Hematopoietic multipotent progenitor cell treated with erythropoietin and hydrocortisone succinate and interleukin-3 and kit ligand, for 15 days (in vitro differentiated cells): ENCODE measurements at regions not wholly inside any gene's neighbourhood (a gene's known extent, or its start where the extent isn't known, plus 50 kb on each side); places are given as distances from the start of the nearest gene placed in this dataset.
"Not testable (repeated sequence)": the region's sequence is repeated elsewhere in the genome, so short reads cannot be mapped to it uniquely, and the experiment has no call there.

Experiments used
- DNase-seq: peaks from one replicate; pipeline ENCODE4 v3.0.0-alpha.2; 2015; ENCODE audit warnings: low spot score

DNA sequence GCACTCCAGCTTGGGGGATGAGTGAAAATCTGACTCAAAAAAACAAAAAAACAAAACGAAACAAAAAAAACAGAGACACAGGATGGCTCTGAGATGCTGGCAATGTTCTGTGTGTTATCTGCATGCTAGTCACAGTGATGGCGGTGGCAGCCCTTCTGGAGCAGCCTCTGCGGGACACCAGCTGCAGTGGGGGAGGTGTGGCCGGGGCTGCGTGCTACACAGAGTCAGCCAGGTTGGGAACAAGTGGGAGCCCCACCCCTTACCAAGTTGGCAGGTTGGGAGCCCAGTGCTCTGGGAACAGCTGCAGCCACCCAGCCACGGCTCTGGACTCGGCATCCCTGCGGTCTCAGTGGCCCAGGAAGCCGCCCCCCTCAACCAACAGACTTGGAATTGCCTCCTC is 206.5 kb upstream of the ZFP42 start:
- no peak for DNase-seq

DNA sequence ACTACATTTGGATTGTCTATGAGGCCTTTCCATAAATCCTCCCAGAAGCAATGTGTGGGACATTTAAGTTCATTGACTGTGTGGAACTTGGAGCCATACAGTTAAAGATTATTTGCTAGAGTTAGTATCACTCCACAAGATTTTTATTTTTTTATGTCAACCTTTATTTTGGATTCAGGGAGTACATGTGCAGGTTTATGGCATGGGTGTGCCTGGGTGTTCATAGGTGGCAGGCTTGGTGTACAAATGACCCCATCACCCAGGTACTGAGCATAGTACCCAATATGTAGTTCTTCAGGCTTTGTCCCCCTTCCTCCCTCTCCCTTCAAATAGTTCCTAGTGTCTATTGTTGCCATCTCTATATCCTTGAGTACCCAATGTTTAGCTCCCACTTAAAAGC is 199.8 kb upstream of the ZFP42 start:
- no peak for DNase-seq

DNA sequence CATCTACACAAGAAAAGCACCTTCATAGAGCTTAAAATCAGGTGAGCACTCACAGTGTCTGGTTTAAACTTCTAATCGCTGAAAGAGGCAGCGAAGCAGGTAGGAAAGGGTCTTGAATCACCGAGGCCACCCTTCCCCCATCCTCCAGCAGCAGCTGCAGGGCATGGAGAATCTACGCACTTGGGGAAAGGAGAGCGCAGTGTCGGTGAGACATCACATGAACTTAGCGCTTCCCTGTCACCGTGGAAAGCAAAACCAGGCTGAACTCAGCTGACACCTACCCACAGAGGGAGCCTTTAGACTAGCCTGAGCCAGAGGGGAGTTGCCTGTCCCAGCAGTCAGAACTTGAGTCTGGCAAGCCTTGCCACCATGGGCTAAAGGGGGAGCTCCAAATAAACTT is 197.2 kb upstream of the ZFP42 start:
- DNase-seq, result no peak

DNA sequence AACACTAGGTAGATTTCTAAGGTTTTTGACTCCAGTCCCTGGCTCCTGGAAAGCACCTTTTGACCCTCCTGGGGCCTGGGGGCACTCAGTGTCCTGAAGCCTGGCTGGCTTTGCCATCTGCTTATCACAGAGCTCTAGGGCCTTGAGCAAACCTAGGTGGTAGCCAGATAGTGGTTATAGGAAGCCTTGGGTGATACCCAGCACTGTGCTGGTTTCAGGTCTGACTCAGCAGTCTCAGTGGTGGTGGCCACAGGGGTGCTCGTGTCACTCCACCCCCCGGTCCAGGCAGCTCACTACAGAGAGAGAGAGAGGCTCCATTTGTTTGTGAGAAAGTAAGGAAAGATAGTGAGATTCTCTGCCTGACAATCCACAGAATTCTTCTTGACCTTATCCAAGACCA is 195.8 kb upstream of the ZFP42 start:
- no peak for DNase-seq

DNA sequence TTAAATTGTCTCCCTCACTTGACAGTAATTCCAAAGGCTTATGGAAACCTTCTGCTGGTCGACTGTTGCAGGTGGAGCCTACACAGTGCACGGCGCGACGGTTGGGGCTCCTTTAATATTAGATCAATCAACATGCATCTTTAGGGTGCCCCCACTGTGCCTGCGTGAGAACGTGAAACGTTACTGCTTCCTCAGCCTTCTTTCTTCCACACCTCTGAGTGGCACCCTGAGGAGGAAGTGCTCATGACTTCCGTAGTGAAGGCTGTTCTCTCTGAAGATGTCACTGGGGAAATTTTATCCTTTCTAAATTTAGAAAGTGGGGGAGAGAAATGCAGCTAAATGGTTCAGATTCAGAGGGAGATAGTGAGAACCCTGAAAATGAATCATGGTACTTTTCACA is 184.0 kb upstream of the ZFP42 start:
- DNase-seq, result no peak

DNA sequence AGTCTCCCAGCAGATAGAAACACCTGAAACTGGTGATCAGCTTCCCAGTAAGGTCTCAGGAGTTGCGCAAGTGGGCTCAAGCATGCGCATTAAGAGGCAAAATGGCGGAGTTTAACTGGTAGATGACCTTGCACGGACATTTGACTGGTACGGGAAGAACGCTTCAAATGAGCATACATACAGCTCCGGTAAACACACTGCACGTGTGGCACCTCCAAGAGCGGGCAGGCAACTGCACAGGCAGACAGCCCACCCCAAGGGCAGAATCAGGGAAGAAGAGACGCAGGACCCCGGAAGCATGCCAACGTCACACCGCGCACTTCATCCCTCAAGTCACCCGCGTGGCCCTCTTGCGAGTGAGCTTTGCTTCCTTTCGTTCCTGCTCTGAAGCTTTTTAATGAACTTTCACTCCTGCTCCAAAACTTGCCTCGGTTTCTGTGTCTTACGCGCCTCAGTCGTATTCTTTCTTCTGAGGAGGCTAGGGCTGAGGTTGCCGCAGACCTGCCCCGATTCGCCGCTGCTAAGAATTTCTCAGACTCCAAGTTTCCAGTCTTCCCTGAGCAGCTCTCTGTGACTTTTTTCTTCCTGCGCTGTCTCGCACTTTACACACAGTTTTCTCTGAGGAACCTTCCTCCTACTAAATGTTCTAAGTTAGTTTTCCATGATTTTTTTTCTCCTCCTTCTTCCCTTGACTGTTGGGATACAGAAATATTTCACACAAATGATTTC is 180.7 kb upstream of the ZFP42 start:
- DNase-seq, result no peak

DNA sequence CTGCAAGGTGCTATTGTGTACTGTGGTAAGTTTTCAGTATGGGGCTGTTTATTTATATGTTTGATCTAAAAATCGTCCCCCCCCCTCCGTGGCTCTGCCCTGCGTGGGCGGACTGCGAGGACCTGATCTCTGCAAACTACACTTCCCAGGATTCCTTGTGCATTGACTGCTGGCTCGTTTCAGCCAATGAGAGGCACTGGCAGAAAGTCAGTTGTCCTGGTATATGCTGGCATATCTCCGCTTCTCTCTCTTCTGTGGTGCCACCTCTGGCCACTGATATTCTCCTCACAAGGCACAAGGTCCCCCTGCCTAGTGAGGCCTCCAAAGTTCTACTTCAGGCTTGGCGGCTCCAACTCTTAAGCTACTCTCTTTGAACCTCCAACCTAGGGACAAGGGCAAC is 168.8 kb upstream of the ZFP42 start:
- no peak for DNase-seq

DNA sequence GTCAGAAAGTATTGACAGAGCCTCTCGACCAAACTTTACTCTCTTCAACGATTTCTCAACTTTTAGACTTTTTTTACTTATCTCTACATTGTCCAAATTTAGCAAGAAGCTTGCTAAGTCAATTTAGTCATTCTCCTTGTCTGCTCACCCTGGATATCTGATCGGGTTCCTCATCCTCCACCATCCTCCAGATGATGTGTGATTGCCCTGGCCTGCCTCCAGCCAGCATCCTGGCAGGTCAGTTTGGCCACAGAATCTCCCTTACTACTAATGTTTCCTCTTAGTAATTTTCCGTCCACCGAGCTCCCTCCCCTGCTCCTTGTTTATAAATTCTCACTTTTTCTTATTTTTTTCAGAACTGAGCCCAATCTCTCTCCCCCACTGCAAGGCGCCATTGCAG is 167.9 kb upstream of the ZFP42 start:
- no peak for DNase-seq

DNA sequence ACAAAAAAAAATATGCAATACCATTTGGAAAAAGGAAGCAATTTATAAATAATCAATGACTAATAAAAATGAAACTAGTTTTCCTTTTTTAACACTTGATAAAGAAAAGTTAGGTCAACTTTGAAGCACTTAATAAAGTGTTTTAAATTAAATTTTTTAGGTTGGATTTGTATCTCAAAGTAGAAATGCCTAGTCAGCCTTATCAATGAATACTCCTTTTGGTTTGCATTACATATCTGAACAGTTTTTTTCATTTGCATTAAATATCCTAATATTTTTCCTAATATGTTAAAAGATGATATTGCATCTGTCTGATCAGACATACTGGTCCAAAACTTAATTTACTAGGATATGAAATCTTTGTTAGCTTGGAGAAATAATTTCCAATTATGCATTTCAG is 155.8 kb upstream of the ZFP42 start:
- DNase-seq, result no peak

DNA sequence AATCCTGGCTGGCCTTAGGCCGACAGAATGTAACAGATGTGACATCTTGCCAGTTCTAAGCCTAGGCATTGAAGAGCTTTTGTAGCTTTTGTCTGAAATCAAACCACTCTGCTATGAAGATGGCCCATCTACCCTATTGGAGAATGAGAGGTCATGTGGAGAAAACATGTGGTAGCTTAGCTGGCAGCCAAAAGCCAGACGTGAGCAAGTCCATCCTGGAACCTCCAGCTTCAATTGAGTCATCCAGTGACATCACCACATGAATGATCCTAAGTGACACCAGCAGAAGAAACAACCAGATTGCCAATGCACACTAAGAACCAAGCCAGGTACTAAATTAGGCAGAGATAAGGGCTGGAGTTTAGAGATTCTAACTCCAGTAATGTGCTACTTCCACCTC is 154.8 kb upstream of the ZFP42 start:
- no peak for DNase-seq

DNA sequence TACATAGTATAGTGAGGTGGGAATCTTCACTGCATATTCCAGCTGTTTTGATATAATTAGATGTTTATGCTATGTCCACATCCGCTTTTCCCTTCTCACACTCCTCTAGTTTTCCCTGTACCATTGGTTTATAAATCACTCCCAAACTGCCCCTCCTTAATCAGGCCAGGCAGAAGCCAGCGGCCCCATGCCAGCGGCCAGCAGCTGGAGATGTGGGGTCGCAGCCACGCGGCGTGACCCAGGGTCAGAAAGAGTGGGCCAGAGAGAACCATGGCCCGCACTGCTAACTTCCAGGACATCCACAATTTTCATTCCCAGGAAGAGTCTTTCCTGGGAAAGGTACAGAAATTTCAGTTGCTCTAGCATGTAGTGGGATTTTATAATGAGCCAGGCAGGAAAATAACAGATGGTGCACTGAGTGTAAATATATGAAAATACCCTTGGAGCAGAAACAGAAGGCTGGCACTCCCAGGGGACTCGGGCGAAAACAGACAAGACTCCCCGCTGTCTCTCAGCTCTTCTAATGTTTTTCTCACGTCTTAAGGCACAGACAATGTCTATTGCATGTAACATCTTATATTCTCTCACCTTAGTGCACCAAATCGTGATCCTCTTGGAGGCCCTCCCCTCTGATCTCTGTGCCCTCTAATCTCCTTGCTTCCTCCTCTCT is 145.9 kb upstream of the ZFP42 start:
- no peak for DNase-seq

DNA sequence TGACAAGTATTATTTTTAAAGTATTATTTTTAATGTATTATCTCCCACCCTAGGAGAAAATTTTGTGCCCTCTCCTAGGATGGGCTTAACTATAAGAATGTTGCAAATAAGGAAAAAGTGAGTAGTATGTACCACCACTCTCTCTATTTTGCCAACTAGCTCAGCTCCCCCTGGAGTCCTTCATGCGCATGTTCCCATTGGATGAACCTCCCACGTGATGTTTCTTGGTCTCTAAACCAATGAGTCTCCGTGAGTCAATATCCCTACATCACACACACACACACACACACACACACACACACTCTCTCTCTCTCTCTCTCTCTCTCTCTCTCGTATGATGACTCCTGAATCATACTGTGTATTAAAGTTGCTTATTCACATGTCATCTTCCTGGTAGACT is 129.7 kb upstream of the ZFP42 start:
- no peak for DNase-seq

DNA sequence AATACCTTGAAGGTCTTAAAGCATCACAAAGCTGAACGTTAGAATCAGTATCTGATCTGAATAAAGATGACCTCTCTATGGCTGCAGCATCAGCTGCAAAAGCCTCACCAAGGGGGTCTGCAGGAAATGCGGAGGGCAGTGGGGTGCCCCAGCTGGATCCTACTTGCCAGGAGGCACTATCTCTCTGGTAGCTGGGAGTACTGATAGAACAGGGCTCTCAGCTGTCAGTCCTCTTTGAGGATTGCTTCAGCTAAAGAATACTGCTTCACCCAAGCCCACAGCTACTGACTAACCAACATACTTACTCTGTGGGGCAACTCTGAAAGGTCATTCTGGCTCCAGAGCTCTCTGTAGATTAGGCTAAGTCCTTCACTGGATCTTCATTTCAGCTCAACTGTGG is 112.5 kb upstream of the ZFP42 start:
- DNase-seq, result no peak

DNA sequence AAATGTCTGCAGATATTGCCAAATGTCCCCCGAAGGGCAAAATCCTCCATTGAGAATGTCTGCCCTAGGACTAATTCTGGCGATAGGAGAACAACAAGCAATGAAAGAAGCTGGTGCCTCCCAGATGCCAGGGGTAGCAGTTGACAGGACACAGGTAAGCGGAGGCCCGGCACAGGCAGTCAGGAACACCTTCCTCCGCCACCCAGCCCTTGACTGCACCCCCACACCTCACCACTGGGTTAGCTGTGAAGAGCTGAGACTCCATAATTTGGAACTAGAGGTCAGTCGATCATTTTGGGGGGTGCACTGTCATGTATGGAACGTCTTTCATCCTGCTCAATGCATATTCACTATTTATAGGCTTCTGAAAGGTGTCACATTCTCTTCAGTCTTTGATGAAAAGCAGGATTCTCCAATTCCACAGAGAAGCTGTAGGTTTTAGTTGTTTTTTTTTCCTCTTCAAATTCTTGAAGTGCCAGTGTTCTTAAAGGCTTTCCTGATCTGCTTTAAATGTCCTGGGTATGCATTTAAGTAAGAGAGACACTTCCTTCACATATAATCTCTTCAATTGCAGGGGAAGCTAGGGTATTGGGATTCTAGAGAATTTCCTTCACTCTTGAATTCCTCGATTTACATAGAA is 111.6 kb upstream of the ZFP42 start:
- no peak for DNase-seq

DNA sequence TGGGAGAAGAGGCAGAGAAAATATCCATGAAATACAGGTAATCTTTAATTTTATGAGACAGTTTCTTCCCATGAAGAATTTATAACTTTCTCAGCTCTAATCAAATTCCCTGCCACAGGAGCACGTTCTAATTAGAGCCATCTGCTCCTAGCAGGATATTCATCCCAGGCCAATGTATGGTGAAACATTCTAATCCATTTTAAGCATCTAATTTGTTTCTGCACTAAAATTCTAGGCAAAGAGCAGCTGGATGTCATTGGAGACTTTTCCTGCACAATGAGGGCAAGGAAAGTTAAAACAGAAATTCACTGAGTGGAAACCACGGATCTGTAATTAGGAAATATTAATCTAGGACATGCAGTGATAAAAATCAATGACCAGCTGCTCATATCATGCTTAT is 107.7 kb upstream of the ZFP42 start:
- no peak for DNase-seq

DNA sequence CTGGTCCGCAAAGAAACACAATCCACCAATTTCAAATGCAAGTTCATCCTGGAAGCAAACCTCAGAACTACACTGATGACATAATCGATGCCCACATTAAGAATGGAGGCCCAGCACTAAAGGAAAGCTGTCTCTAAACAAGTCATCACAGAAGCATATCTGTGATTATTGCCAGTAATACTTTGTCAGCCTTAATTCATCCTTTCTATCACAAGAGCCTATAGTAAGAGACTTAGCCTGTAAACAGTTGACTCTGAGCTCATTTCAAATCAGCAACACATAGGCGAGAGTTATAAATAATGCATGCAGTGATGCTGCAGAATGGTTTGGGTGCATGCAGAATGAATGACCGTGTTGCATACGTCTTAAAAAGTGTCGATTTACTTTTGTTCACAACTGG is 105.9 kb upstream of the ZFP42 start:
- DNase-seq, result no peak

DNA sequence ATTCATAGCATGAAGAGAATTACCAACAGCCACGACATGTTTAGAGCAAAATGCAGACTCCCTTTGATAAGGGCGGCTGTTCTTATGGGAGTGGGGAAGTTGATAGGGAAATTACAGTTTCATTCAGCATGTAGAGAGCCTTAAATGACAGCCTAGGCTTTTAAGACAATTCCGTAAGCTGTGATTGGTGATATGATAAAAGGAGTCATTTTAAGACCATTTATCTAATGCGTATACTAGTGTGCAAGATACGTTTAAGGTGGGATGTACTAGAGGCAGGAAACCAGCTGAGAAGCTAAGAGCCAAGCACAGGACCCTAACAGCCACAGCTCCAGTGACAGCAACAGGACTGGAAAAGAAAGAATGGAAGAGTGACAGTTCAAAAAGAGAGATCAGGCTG is 102.2 kb upstream of the ZFP42 start:
- DNase-seq, result no peak

DNA sequence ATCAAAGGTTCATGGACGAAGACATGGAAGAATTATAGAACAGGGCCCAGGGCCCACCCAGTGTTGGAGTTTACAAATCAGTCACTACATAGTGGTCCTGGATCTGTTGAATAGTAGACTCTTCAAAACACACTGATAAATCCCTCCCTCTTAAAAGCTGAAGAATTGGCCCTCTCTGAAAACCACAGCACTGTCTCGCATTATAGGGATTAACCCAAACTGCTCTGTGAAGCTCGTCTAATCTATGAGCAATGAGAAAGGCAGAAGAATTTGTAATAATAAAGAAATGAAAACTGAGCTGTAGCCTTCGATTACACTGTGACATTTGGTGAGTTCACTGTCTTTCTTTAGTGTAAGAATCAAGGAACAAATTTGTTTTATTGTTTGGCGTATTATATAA is 92.5 kb upstream of the ZFP42 start:
- no peak for DNase-seq

DNA sequence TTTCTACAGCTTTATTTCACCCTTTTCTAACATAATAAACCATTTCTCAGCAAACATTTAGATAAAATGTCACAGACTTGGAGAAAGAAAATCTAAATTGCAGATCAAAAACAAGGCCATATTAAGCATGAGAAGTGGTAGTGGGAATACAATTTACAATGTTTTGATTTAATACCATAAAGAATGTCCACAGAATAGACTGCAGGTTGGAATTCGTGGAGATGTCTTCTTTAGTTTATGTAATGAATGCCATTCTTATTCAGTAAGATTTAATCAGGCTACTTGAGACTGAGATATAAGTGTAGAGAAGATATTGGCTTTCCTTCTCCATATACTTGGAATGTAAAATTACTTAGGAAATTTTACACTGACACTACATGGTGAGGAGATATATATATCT is 91.9 kb upstream of the ZFP42 start:
- no peak for DNase-seq

DNA sequence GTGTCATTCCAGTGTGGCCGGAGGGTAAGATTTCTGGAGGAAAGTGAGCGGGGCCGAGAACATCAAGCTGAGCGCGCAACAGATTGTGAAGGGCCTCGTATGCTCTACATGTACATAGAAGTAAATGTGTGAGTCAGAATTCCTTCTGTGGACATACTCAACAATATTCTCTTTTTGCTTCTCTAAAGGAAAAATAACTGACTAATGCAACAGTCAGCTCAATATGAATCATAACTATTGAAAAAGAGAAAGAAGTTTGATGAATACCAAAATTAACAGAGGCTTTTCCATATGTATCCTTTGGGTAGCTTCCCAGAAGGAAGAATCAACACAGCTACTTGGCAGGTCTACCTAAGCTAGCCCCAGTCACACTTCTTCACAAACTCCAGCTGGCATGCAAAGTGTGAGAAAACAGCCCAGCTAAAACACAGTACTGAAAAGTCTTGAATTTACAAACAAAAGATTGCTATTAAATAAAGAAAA is 87.5 kb upstream of the ZFP42 start:
- no peak for DNase-seq

DNA sequence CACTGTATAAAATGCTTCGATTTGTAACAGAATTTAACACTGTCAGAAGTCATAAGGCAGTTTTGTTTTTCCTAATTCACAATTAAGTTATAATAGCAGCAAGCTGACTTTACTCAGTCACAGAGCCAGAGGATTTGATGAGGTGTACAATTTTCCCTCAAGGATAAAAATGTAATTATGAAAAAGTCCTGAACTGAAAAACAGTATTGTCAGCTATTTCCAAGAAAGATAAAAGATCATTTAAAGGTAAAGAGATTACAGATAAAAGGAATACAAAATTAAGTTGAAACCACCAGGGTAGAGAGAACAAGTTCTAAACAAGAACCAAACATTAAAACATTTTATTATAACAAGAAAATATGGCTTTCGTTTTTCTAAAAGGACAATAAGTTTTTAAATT is 86.8 kb upstream of the ZFP42 start:
- DNase-seq, result no peak

DNA sequence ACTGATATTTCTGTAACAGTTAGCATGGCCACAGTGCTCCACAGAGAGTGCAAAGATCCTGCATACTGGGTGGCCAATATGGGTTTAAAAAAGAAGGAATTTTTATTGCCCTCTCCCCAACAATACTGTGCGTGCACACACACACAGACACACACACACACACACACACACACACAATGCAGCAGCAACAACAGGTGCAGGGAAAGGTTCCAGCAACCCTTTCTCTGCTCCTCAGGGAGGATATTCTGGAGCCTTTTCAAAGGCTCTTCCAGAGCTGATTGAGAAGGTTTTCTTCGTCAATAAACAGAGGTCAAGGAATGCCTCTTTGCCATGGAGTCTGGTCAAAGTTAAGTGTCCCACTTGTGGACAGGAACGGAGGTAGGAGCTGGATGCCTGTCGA is 84.8 kb upstream of the ZFP42 start:
- no peak for DNase-seq

DNA sequence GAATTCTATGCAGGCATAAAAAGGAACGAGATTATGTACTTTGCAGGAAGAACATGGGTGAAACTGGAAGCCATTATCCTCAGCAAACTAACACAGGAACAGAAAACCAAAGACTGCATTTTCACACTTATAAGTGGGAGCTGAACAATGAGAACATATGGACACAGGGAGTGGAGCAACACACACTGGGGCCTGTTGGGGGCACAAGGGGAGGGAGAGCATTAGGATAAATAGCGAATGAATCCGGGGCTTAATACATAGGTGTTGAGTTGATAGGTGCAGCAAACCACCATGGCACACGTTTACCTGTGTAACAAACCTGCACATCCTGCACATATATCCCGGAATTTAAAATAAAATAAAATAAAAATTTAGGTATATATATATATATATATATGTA is 80.2 kb upstream of the ZFP42 start:
- DNase-seq, result not testable (repeated sequence)

DNA sequence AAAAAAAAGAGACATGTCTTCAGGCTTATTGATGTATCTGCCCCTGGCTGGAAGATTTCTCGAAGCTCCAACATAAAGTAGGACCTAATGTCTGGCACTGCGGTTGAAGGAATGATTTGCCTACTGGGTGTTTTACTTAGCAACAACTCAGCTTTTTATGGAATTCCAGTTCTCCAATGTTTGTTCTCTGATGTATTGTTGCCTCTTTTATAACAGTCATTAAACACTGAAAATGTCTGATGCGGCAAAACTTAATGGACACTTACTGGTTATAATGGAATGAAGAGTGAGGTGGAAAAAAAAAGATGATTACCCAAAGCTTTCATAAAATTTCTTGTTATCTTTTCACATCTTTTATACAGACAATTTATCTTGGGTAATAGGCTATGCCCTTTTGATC is 75.6 kb upstream of the ZFP42 start:
- no peak for DNase-seq
